HG03469 (cell line): ENCODE measurements at regions not wholly inside any gene's neighbourhood (a gene's known extent, or its start where the extent isn't known, plus 50 kb on each side); places are given as distances from the start of the nearest gene placed in this dataset.
A peak's percentile ranks its signal among the peaks of the same experiment; 100 is the strongest.
"Not testable (repeated sequence)": the region's sequence is repeated elsewhere in the genome, so short reads cannot be mapped to it uniquely, and the experiment has no call there.

Source experiments
- ATAC-seq: cut with Tn5 transposase; IDR thresholded peaks from one replicate; pipeline ENCODE4 v1.9.1; 2021; ENCODE audit warnings: mild to moderate bottlenecking, moderate library complexity, moderate number of reproducible peaks; ENCODE audit not compliant: unreplicated experiment

GRCh38 chr1:165965857-165966256 is 138.4 kb downstream of the UCK2 start:
- no peak for ATAC-seq

- ATAC-seq: not testable (repeated sequence)
Measured at GRCh38 chr1:165969366-165969765, 142.0 kb downstream of the UCK2 start.

- no peak for ATAC-seq
Measured at GRCh38 chr1:165974598-165975131, 147.3 kb downstream of the UCK2 start.

GRCh38 chr1:165988275-165988674 is 160.9 kb downstream of the UCK2 start:
- ATAC-seq: no peak

- ATAC-seq: peak; percentile 76
Measured at GRCh38 chr1:165988817-165989216, 161.4 kb downstream of the UCK2 start.

GRCh38 chr1:165992533-165992932 is 165.1 kb downstream of the UCK2 start:
- ATAC-seq: no peak

- no peak for ATAC-seq
Measured at GRCh38 chr1:165994107-165994506, 166.7 kb downstream of the UCK2 start.

- ATAC-seq: no peak
Measured at GRCh38 chr1:165999826-166000225, 167.0 kb downstream of the FAM78B start.

- ATAC-seq: no peak
Measured at GRCh38 chr1:166007176-166007575, 159.6 kb downstream of the FAM78B start.

- ATAC-seq: no peak
Measured at GRCh38 chr1:166013232-166013631, 153.6 kb downstream of the FAM78B start.

GRCh38 chr1:166017395-166017794 is 149.4 kb downstream of the FAM78B start:
- ATAC-seq: no peak
